Activated naive CD4-positive, alpha-beta T cell treated with anti-CD3 and anti-CD28 coated beads, Interleukin-2, amount 10 ng/mL, durations not matched to agents 7 days and 5 days (primary cell): ENCODE measurements at regions not wholly inside any gene's neighbourhood (a gene's known extent, or its start where the extent isn't known, plus 50 kb on each side); places are given as distances from the start of the nearest gene placed in this dataset.

ENCODE experiments used
- CTCF ChIA-PET: fragments of 350-600 bp; sonication (Branson Sonifier 250); formaldehyde crosslinking; loops from one replicate; lab custom pipeline; 2021; ENCODE audit warnings: antibody characterized with exemption; lab: Charles Lee
- DNase-seq: peaks from one replicate; pipeline ENCODE4 v3.0.0-alpha.2; 2020
- H3K27ac Mint-ChIP-seq: one replicate; pipeline ENCODE4 v1.8.0; 2021; ENCODE audit warnings: mild to moderate bottlenecking, moderate library complexity, mixed read lengths
- H3K27me3 Mint-ChIP-seq: one replicate; pipeline ENCODE4 v1.8.0; 2021; ENCODE audit warnings: mild to moderate bottlenecking, mixed read lengths
- H3K36me3 Mint-ChIP-seq: one replicate; pipeline ENCODE4 v1.8.0; 2021; ENCODE audit warnings: mixed read lengths
- H3K4me1 Mint-ChIP-seq: one replicate; pipeline ENCODE4 v1.8.0; 2021; ENCODE audit warnings: mixed read lengths
- H3K4me3 Mint-ChIP-seq: one replicate; pipeline ENCODE4 v1.8.0; 2021; ENCODE audit warnings: mild to moderate bottlenecking, moderate library complexity, mixed read lengths
- H3K9me3 Mint-ChIP-seq: one replicate; pipeline ENCODE4 v1.8.0; 2021; ENCODE audit warnings: mixed read lengths

DNA sequence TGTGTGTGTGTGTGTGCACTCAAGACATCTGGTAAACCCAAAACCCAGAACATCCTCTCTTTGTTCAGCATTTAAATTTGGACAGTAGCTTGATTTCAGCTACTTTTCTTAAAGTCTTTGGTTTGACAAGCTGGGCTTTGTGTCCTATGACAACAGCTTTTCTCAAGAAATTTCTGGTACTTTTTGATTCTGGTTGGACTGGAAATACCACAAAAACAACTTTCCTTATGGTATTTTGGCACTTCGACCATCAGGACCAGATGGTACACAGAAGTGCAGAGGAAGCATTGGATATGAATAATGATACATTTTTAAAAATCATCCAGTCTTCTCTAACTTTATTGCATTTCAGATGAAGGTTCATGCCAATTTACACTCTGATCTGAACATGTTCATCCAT, 286.6 kb upstream of the FLRT2 start:
- peaks cover 4% of the 10 kb centered on the region for H3K9me3 Mint-ChIP-seq
- DNase-seq: no peak
- H3K4me3 Mint-ChIP-seq: no peak overlapping the region
- H3K36me3 Mint-ChIP-seq: no peaks in the 10 kb centered on the region
- H3K27me3 Mint-ChIP-seq: no peaks in the 10 kb centered on the region
- no peaks in the 10 kb centered on the region for H3K4me1 Mint-ChIP-seq
- H3K27ac Mint-ChIP-seq: no peak overlapping the region
- CTCF ChIA-PET: no interaction called here

DNA sequence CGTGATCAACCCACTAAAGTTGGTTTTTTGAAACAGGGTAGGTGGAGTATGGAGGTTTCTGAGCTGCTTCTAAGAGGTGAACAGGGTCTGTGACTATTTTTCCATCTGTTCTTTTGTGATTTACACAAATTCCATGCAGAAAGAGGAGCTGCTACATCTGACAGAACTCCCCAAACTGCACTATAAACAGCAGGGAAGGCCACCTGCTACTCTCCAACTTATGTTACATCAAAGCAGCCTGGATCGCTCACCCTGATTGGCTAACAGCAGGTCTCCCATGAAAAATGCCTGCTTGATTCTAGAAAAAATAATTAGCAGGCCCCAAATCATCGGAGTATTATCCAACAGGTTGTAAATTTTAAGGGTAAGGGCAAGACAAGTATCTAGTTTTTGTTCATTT, 282.9 kb upstream of the FLRT2 start:
- Mint-ChIP-seq H3K4me3 (no peak overlapping the region), H3K9me3 (peaks cover 4% of the 10 kb centered on the region), H3K27me3 (no peaks in the 10 kb centered on the region), H3K27ac (no peak overlapping the region), H3K4me1 (no peaks in the 10 kb centered on the region), H3K36me3 (no peaks in the 10 kb centered on the region)
- DNase-seq: no peak
- CTCF ChIA-PET: no interaction called here

- Mint-ChIP-seq H3K4me1 (no peaks in the 10 kb centered on the region), H3K36me3 (no peaks in the 10 kb centered on the region), H3K27ac (no peak overlapping the region), H3K4me3 (no peak overlapping the region), H3K9me3 (peaks cover 5% of the 10 kb centered on the region), H3K27me3 (no peaks in the 10 kb centered on the region)
- CTCF ChIA-PET: no interaction called here
- DNase-seq: no peak
Measured at GRCh38 chr14:85248881-85249635, 280.9 kb upstream of the FLRT2 start.

GRCh38 chr14:85250414-85251189, 279.3 kb upstream of the FLRT2 start:
- Mint-ChIP-seq H3K4me3 (no peak overlapping the region), H3K27ac (no peak overlapping the region)

DNA sequence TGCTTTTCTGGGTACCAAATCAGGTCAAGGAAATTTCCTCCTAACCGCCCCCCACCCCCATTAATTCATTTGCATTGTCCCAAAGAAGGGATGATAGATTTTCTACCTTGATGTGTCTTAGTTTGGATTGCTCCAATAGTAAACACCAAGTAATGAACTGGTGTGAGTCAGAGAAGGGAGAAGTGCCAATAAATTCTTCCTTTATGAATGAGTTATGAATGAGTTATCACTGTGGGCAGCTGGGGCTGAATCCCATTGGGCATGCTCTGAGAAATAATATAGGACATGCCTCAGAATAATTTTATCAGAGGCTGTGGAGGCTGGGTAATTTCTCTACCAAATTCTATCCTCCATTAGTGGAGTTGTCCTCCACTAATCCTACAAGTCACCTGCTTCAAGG, 277.9 kb upstream of the FLRT2 start:
- H3K27me3 Mint-ChIP-seq: no peaks in the 10 kb centered on the region
- H3K36me3 Mint-ChIP-seq: no peaks in the 10 kb centered on the region
- H3K9me3 Mint-ChIP-seq: peaks cover 5% of the 10 kb centered on the region
- CTCF ChIA-PET: no interaction called here
- DNase-seq: no peak
- no peak overlapping the region for H3K4me3 Mint-ChIP-seq
- H3K27ac Mint-ChIP-seq: no peak overlapping the region
- H3K4me1 Mint-ChIP-seq: no peaks in the 10 kb centered on the region

More at GRCh38 chr14:85250414-85251189, 279.3 kb upstream of the FLRT2 start:
- Mint-ChIP-seq H3K4me1 (no peaks in the 10 kb centered on the region), H3K36me3 (no peaks in the 10 kb centered on the region), H3K9me3 (peaks cover 5% of the 10 kb centered on the region), H3K27me3 (no peaks in the 10 kb centered on the region)
- CTCF ChIA-PET: no interaction called here
- DNase-seq: no peak

DNA sequence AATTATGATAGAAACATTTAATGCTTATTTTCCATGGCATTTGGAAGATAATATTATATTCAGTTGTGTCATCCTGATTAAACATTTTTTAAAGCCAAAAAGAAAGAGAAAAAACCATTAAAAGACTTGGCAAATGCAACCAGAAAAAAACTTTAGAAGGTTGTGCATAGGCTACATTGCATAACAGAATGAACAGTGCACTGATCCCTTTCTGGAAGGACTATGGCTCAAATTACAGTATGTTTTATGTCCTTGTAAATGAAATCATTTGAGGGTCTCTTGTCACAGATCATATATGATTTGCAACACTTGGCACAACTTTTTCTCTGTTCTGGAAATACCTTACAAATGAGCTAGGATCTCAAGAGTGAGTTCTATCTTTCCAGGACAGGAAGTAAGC, 275.2 kb upstream of the FLRT2 start:
- CTCF ChIA-PET: no interaction called here

DNA sequence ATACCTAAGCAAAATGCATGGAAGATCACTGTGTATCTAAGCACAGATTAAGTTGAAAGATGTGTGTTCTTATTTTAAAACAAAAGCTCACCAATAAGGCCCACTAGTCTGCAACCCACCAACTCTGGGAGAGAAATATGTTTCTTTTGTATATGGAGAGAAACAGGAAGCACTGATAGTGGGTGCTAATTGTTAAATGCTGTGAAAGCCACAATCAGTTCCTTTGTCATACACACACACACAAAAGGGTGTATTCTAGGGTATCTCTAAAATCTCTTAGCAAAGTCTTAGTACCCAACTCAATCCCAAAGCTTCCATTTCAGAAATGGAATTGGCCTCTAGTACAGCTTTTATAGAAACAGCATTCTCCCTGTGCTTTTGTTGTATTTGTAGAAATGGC, 272.7 kb upstream of the FLRT2 start:
- Mint-ChIP-seq H3K4me1 (no peaks in the 10 kb centered on the region), H3K36me3 (no peaks in the 10 kb centered on the region), H3K9me3 (peaks cover 18% of the 10 kb centered on the region), H3K27me3 (no peaks in the 10 kb centered on the region), H3K4me3 (no peak overlapping the region), H3K27ac (no peak overlapping the region)
- CTCF ChIA-PET: no interaction called here
- DNase-seq: no peak

More for the DNA sequence above, 275.2 kb upstream of the FLRT2 start:
- H3K4me3 Mint-ChIP-seq: no peak overlapping the region
- H3K9me3 Mint-ChIP-seq: peaks cover 8% of the 10 kb centered on the region
- no peaks in the 10 kb centered on the region for H3K4me1 Mint-ChIP-seq
- no peak for DNase-seq
- H3K27me3 Mint-ChIP-seq: no peaks in the 10 kb centered on the region
- H3K27ac Mint-ChIP-seq: no peak overlapping the region
- H3K36me3 Mint-ChIP-seq: no peaks in the 10 kb centered on the region

DNA sequence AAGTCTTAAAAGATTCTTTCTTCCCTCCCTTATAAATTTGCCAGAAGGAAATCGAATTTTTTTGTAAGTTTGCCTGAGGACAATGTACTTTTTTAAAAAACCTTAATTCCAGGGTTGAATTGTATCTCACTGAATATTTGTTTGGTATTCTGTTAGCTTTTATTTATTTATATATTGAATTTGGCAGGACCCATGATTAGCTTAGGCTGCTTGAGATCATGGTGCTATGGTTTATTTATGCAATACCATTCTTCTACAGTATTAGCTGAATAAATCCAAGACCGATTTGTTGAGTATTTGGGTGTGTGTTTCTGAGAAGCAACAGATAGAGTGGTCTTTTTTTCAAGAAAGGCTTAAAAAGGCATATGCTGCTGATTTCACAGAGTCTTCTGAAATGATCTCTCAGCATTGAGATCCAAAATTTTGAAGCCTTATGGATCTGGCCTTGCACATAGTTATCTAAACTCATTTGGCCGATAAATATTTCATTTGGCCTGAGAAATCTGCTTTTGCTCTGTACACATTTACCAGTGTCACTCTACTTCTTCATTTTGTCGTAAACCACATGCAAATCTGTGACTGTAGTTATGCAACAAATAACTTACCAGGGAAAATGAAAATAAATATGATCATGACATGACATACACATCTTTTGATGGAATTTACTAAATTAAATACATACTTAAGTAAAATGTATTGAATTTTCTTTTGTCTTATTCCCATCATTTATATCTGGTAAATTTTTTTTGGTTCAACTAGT, 265.8 kb upstream of the FLRT2 start:
- Mint-ChIP-seq H3K4me3 (no peak overlapping the region), H3K36me3 (no peaks in the 10 kb centered on the region), H3K27ac (no peak overlapping the region), H3K4me1 (no peaks in the 10 kb centered on the region), H3K9me3 (peaks cover 13% of the 10 kb centered on the region), H3K27me3 (no peaks in the 10 kb centered on the region)
- CTCF ChIA-PET: no interaction called here
- no peak for DNase-seq

DNA sequence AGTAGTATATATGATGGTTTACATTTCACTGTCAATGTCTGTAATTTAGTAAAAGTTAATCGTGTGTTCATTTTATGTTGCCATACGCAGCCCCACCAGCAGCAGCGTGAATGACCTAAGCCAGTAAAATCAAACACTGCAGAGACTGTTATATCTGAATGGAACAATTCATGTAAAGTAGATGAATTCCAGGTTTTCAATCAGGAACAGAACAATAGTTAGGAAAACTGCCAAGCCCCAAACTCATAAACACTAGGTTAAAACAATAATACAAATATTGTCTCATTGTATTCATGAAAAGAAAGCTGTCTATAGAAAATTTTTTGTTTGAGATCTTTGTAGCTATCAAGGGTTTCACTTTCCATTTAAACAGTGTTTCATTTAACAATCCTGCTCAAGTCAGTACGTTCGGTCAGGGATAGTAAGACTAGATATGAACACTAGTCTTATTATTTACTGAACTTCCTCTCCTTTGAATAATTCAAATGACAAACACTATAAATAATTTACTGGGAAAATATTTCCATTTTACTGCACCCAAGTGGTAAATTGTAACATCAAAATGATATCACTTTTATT, 256.8 kb upstream of the FLRT2 start:
- no peaks in the 10 kb centered on the region for H3K36me3 Mint-ChIP-seq
- CTCF ChIA-PET: no interaction called here
- H3K4me3 Mint-ChIP-seq: no peak overlapping the region
- no peak for DNase-seq
- no peaks in the 10 kb centered on the region for H3K27me3 Mint-ChIP-seq
- no peaks in the 10 kb centered on the region for H3K4me1 Mint-ChIP-seq
- no peak overlapping the region for H3K27ac Mint-ChIP-seq
- H3K9me3 Mint-ChIP-seq: no peaks in the 10 kb centered on the region

GRCh38 chr14:85273952-85274351, 256.0 kb upstream of the FLRT2 start:
- H3K4me3 Mint-ChIP-seq: no peak overlapping the region
- no peaks in the 10 kb centered on the region for H3K27me3 Mint-ChIP-seq
- H3K9me3 Mint-ChIP-seq: no peaks in the 10 kb centered on the region
- no peaks in the 10 kb centered on the region for H3K4me1 Mint-ChIP-seq
- no peaks in the 10 kb centered on the region for H3K36me3 Mint-ChIP-seq
- CTCF ChIA-PET: no interaction called here
- H3K27ac Mint-ChIP-seq: no peak overlapping the region
- DNase-seq: no peak

DNA sequence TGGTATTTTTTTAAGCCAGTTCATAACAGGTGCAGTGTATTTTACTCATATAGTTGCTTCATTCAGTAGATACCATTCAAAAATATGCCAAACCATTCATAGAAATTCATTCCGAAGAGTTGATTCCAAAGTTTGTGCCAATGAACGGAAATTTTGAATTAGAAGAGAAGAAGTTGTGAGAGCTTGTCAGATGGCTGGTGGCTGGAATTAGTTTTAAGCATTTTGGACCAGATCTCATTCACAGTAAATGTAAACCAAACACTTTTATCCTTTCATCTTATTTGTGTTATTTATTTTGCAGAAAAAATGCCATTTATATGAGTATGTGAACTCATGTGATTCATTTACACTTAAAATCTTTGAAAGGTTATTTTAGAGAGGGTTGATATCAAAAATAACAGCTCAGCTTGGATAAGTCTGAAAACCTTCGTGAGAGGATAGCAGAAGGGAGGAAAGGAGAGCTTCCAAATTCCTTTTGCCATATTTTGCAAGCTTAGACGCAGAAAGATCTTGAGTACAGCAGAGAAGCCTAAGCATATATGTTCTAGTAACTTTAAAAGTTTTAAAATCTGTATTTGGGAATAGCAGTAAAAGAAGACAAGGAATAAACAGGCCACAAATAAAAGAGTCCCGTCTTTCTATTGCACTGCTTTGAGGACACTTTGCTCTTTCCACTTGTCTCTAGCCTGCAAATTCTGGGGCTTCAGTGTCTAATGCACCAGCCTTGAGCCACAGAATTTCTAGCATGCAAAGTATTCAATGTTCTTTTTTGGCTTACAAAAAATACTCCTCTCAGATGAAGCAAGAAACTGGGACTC, 253.6 kb upstream of the FLRT2 start:
- H3K27ac Mint-ChIP-seq: no peak overlapping the region
- H3K36me3 Mint-ChIP-seq: no peaks in the 10 kb centered on the region
- H3K27me3 Mint-ChIP-seq: no peaks in the 10 kb centered on the region
- no peak for DNase-seq
- no peaks in the 10 kb centered on the region for H3K9me3 Mint-ChIP-seq
- CTCF ChIA-PET: no interaction called here
- no peak overlapping the region for H3K4me3 Mint-ChIP-seq
- no peaks in the 10 kb centered on the region for H3K4me1 Mint-ChIP-seq

DNA sequence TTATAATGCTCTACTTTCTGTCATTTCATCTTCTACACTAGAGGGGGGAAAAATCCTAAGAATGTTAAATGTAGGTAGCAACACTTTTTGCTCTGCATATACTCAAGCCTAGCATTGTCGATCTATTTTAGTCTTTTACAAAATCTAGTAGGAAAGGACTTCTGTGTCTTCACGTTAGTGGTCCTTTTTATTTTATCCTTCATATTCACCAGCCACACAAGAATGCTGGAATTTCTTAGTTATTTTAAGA, 253.0 kb upstream of the FLRT2 start:
- Mint-ChIP-seq H3K4me3 (no peak overlapping the region), H3K4me1 (no peaks in the 10 kb centered on the region), H3K36me3 (no peaks in the 10 kb centered on the region), H3K27me3 (no peaks in the 10 kb centered on the region), H3K9me3 (no peaks in the 10 kb centered on the region), H3K27ac (no peak overlapping the region)
- no peak for DNase-seq
- CTCF ChIA-PET: no interaction called here

DNA sequence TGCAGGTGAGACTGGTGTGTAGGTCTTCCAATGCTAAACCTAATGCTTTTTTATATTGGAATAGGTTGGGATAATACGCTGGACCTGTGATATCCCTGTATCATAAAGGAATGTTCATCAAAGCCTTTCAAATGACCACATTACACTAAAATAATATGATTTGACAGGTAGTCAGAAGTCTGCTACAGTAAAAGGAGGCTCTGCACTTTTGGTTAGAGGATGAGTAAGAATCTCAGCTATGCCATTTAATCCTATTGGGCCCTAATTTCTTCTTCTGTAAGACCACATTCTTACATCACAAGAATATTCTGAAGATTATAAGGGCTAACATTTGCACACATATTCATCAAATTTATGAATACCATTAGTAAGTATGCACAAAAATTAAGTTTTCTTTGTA, 250.5 kb upstream of the FLRT2 start:
- H3K4me1 Mint-ChIP-seq: no peaks in the 10 kb centered on the region
- H3K9me3 Mint-ChIP-seq: no peaks in the 10 kb centered on the region
- no peaks in the 10 kb centered on the region for H3K27me3 Mint-ChIP-seq
- DNase-seq: no peak
- no peak overlapping the region for H3K27ac Mint-ChIP-seq
- CTCF ChIA-PET: no interaction called here
- H3K36me3 Mint-ChIP-seq: no peaks in the 10 kb centered on the region
- H3K4me3 Mint-ChIP-seq: no peak overlapping the region

DNA sequence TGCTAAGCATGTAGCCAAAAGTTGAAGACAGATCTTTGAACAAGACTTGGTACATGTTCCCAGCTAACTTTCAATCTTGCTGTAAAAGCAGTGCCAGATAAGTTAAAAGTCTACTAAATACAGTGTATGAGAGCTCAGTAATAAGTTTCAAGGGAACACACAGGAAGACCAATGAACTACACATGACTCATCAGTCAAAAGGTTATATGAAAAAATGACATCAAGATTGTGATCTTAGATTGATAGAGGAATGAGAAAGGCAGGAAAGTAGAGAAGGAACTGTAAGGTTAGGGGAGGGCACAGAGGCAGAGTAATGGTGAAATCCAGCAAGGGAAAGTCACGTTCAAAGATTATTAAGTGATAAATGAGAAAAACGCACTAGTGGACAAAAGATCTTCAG, 249.9 kb upstream of the FLRT2 start:
- no peaks in the 10 kb centered on the region for H3K4me1 Mint-ChIP-seq
- no peaks in the 10 kb centered on the region for H3K27me3 Mint-ChIP-seq
- no peak overlapping the region for H3K27ac Mint-ChIP-seq
- H3K9me3 Mint-ChIP-seq: no peaks in the 10 kb centered on the region
- CTCF ChIA-PET: no interaction called here
- no peaks in the 10 kb centered on the region for H3K36me3 Mint-ChIP-seq
- no peak for DNase-seq
- no peak overlapping the region for H3K4me3 Mint-ChIP-seq
